Gastrocnemius medialis (tissue), 4 donors: ENCODE measurements at regions not wholly inside any gene's neighbourhood (a gene's known extent, or its start where the extent isn't known, plus 50 kb on each side); places are given as distances from the start of the nearest gene placed in this dataset.

ENCODE experiments used
- CTCF ChIP-seq, 5 experiments: fragments of 450-650 bp in 3 of 5; fragments of 200-600 bp in 2 of 5; sonication (generic) in 2 of 5; IDR thresholded peaks in 4 of 5; conservative IDR thresholded peaks in 1 of 5; 1 replicate in 4 of 5; 2 replicates in 1 of 5; pipeline ENCODE4 v1.5.1; 2016 to 2019; ENCODE audit warnings: antibody characterized with exemption in 5 of 5, mild to moderate bottlenecking in 3 of 5, moderate library complexity in 3 of 5
- POLR2A ChIP-seq, 2 donors: fragments of 450-650 bp; IDR thresholded peaks; one replicate each; pipeline ENCODE4 v1.6.1; 2017; ENCODE audit warnings: antibody characterized with exemption in 2 of 2, mild to moderate bottlenecking in 2 of 2, moderate library complexity in 2 of 2

- TF ChIP-seq POLR2A (IDR thresholded peaks at IDR 0.05), result no peak
- no peak for TF ChIP-seq CTCF (IDR thresholded peaks at IDR 0.05 in 4 of 5, conservative IDR thresholded peaks at IDR 0.05 in 1 of 5)
These were observed 646.9 kb upstream of the PCDH9 start for GRCh38 chr13:67877031-67877430.
